Neural crest cell (in vitro differentiated cells): ENCODE measurements at regions not wholly inside any gene's neighbourhood (a gene's known extent, or its start where the extent isn't known, plus 50 kb on each side); places are given as distances from the start of the nearest gene placed in this dataset.
A peak's percentile ranks its signal among the peaks of the same experiment; 100 is the strongest.

Source experiments
- DNase-seq: peaks from one replicate; pipeline ENCODE4 v3.0.0; 2021; ENCODE audit warnings: low read depth, mixed read lengths, low spot score
- H3K27ac Mint-ChIP-seq: one replicate; pipeline ENCODE4 v1.8.0; 2021; ENCODE audit warnings: mild to moderate bottlenecking, mixed read lengths; ENCODE audit not compliant: unreplicated experiment
- H3K27me3 Mint-ChIP-seq: 2 replicates; pipeline ENCODE4 v1.8.0; 2021; ENCODE audit warnings: low read depth, mild to moderate bottlenecking, mixed read lengths
- H3K36me3 Mint-ChIP-seq: 2 replicates; pipeline ENCODE4 v1.8.0; 2021; ENCODE audit warnings: low read depth, mild to moderate bottlenecking, mixed read lengths
- H3K4me1 Mint-ChIP-seq: 2 replicates; pipeline ENCODE4 v1.8.0; 2021; ENCODE audit warnings: mixed read lengths
- H3K4me3 Mint-ChIP-seq: one replicate; pipeline ENCODE4 v1.8.0; 2021; ENCODE audit warnings: mild to moderate bottlenecking, mixed read lengths
- H3K9me3 Mint-ChIP-seq: 2 replicates; pipeline ENCODE4 v1.8.0; 2021; ENCODE audit warnings: mixed read lengths
- CTCF ChIP-seq: fragments of 200-600 bp; sonication (generic); conservative IDR thresholded peaks from 2 replicates; pipeline ENCODE4 v1.5.0; 2021; ENCODE audit warnings: antibody characterized with exemption, mild to moderate bottlenecking

GRCh38 chr11:70710192-70710591 lies 311.9 kb downstream of the CTTN start:
- Mint-ChIP-seq H3K27ac (no peak overlapping the region), H3K4me3 (no peak overlapping the region), H3K9me3 (no peaks in the 10 kb centered on the region), H3K27me3 (no peaks in the 10 kb centered on the region), H3K36me3 (no peaks in the 10 kb centered on the region), H3K4me1 (peaks cover 29% of the 10 kb centered on the region)
- TF ChIP-seq CTCF: no peak
- DNase-seq: no peak

GRCh38 chr11:70710601-70711000 lies 312.3 kb downstream of the CTTN start:
- Mint-ChIP-seq H3K36me3 (no peaks in the 10 kb centered on the region), H3K27ac (no peak overlapping the region), H3K27me3 (no peaks in the 10 kb centered on the region), H3K4me1 (peaks cover 29% of the 10 kb centered on the region), H3K9me3 (no peaks in the 10 kb centered on the region), H3K4me3 (no peak overlapping the region)
- no peak for DNase-seq
- no peak for TF ChIP-seq CTCF

GRCh38 chr11:70711095-70711910 lies 313.0 kb downstream of the CTTN start:
- TF ChIP-seq CTCF: no peak
- H3K4me1 Mint-ChIP-seq: peaks cover 29% of the 10 kb centered on the region
- no peak overlapping the region for H3K4me3 Mint-ChIP-seq
- no peaks in the 10 kb centered on the region for H3K27me3 Mint-ChIP-seq
- no peak for DNase-seq
- H3K27ac Mint-ChIP-seq: no peak overlapping the region
- H3K9me3 Mint-ChIP-seq: no peaks in the 10 kb centered on the region
- H3K36me3 Mint-ChIP-seq: no peaks in the 10 kb centered on the region

- no peak for DNase-seq
- Mint-ChIP-seq H3K27ac (peak overlapping the region; percentile 81), H3K4me3 (no peak overlapping the region), H3K36me3 (no peaks in the 10 kb centered on the region), H3K9me3 (no peaks in the 10 kb centered on the region), H3K27me3 (no peaks in the 10 kb centered on the region), H3K4me1 (peaks cover 29% of the 10 kb centered on the region)
- TF ChIP-seq CTCF: no peak
Measured at GRCh38 chr11:70711911-70712185, 313.5 kb downstream of the CTTN start.

- Mint-ChIP-seq H3K36me3 (no peaks in the 10 kb centered on the region), H3K4me3 (no peak overlapping the region), H3K27ac (peak overlapping the region; percentile 81), H3K4me1 (peaks cover 30% of the 10 kb centered on the region), H3K9me3 (no peaks in the 10 kb centered on the region), H3K27me3 (peaks cover under 1% of the 10 kb centered on the region)
- TF ChIP-seq CTCF: no peak
- DNase-seq: no peak
Measured at GRCh38 chr11:70712471-70712870, 314.1 kb downstream of the CTTN start.
